ENCODE measurements at regions not wholly inside any gene's neighbourhood (a gene's known extent, or its start where the extent isn't known, plus 50 kb on each side); places are given as distances from the start of the nearest gene placed in this dataset.

DNA sequence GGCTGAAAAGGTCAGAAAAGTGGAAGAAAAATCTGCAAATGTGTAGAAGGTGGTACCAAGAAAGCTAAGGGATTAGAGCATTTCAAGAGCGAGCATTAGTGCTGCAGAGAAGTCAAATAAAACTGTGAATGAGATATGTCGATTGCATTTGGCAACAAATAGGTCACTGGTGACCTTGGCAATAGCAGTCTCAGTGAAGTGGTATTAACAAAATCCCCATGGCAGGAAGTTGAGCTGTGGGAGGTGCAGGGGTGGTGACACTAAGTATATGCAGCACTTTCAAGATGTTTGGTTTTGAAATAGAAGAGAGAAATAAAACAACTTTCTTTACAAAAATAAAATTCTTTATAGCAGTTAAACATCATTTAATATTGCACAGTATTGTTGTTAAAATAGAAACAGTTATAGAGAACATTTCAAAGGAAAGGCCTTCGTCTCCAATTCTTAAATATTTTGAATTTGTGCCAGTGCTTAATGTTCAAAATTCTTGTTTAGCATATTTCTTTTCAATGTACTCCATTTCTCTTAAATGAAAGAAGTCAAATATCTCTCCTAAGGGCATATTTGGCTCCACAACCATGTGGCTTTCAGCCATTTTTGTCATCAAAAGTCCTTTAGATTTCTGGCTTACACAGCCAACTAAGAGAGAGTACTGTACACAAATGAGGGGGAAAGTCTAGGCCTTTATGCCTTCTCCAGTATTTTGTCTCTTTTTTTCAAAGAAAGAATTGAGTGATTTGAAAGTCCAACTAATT is 443.0 kb upstream of the MMADHC start:
- WGBS (ENCODE audit: low lambda C conversion rate): 87% methylated on average over 3 of the region's 3 CpGs
- Histone ChIP-seq H4K20me1 (ENCODE audit: insufficient read depth) (no peaks in the 10 kb centered on the region), H3K4me1 (ENCODE audit: control insufficient read depth in 1 of 2, insufficient read depth in 2 of 2, low read depth in 1 of 2, low read length in 1 of 2) (no peaks in the 10 kb centered on the region; a peak in 1 of 4 replicates), H3K9me3 (no peaks in the 10 kb centered on the region), H3F3A (replicated peaks; ENCODE audit: insufficient read depth) (no peaks in the 10 kb centered on the region), H3K4me3 (ENCODE audit: low read depth in 2 of 2, low read length in 1 of 2) (no peak overlapping the region), H3K9me2 (no peaks in the 10 kb centered on the region), H3K27ac (ENCODE audit: low read depth in 2 of 2, low read length in 1 of 2) (no peak overlapping the region), H3K27me3 (ENCODE audit: insufficient read depth) (no peaks in the 10 kb centered on the region), H3K4me2 (no peak overlapping the region), H3K9ac (no peak overlapping the region), H3K36me3 (replicated peaks in 1 of 2; ENCODE audit: control insufficient read depth in 1 of 2, insufficient read depth in 2 of 2, low read length in 1 of 2) (no peaks in the 10 kb centered on the region), H2AFZ (ENCODE audit: low read depth) (no peak overlapping the region), H3K79me2 (ENCODE audit: insufficient read depth) (no peaks in the 10 kb centered on the region)
- no peak for TF ChIP-seq GATA2 (CRISPR knock-in tag; IDR thresholded peaks at IDR 0.05)
- no peak for TF ChIP-seq GABPA (IDR thresholded peaks at IDR 0.05; ENCODE audit: low read depth)
- no peak for TF ChIP-seq TAF1 (IDR thresholded peaks at IDR 0.05; ENCODE audit: borderline replicate concordance, low read depth, low read length)
- TF ChIP-seq NRF1 (IDR thresholded peaks at IDR 0.05; ENCODE audit: low read depth, low read length): no peak
- no peak for TF ChIP-seq RFX5 (IDR thresholded peaks at IDR 0.05; ENCODE audit: low read length)
- TF ChIP-seq YY1 (IDR thresholded peaks at IDR 0.05; ENCODE audit: low read depth): no peak
- TF ChIP-seq MEF2A (IDR thresholded peaks at IDR 0.05; ENCODE audit: borderline replicate concordance, low read depth): no peak
- TF ChIP-seq IRF3 (IDR thresholded peaks at IDR 0.05; ENCODE audit: low read depth, low read length): no peak
- no peak for TF ChIP-seq TCF12 (IDR thresholded peaks at IDR 0.05)
- no peak for TF ChIP-seq EP300 (IDR thresholded peaks at IDR 0.05; ENCODE audit: borderline replicate concordance in 1 of 2, low read depth in 1 of 2, low read length in 1 of 2)
- TF ChIP-seq JUND (IDR thresholded peaks at IDR 0.05): no peak
- no peak for TF ChIP-seq USF1 (IDR thresholded peaks at IDR 0.05; ENCODE audit: borderline replicate concordance, low read depth)
- no peak for TF ChIP-seq SMC3 (IDR thresholded peaks at IDR 0.05; ENCODE audit: low read depth, low read length)
- no peak for TF ChIP-seq PBX3 (IDR thresholded peaks at IDR 0.05)
- TF ChIP-seq FOXJ3 (CRISPR knock-in tag; IDR thresholded peaks at IDR 0.05): no peak
- DNase-seq: no peak
- ChIA-PET POLR2A (no interaction called here), CTCF (no interaction called here)

DNA sequence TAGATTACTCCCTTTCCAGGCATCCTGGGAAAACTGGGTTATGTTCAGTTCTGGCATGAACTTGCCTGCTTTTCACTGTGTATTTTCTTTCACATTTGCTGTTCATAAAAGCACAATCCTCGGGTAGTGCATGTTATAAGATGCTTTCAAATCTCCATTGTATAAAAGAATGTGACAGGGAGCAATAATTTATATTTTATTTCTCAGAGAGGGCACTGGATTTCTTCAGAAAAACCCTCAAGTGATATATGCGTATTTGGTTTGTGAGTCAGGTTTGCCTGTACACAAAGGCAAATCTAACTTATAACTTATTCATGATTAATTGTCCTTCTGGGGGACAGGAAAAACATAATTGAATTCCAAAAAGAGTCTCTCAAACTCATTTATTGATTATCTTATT is 440.7 kb upstream of the MMADHC start:
- Histone ChIP-seq H3K9me3 (no peaks in the 10 kb centered on the region), H3K79me2 (ENCODE audit: insufficient read depth) (no peaks in the 10 kb centered on the region), H3K27me3 (ENCODE audit: insufficient read depth) (no peaks in the 10 kb centered on the region), H3K4me2 (no peak overlapping the region), H3K4me3 (ENCODE audit: low read depth in 2 of 2, low read length in 1 of 2) (no peak overlapping the region), H3K27ac (ENCODE audit: low read depth in 2 of 2, low read length in 1 of 2) (no peak overlapping the region), H3K36me3 (replicated peaks in 1 of 2; ENCODE audit: control insufficient read depth in 1 of 2, insufficient read depth in 2 of 2, low read length in 1 of 2) (no peaks in the 10 kb centered on the region), H2AFZ (ENCODE audit: low read depth) (no peak overlapping the region), H3K4me1 (ENCODE audit: control insufficient read depth in 1 of 2, insufficient read depth in 2 of 2, low read depth in 1 of 2, low read length in 1 of 2) (no peaks in the 10 kb centered on the region; a peak in 1 of 4 replicates), H3F3A (replicated peaks; ENCODE audit: insufficient read depth) (no peaks in the 10 kb centered on the region), H3K9me2 (no peaks in the 10 kb centered on the region), H3K9ac (no peak overlapping the region), H4K20me1 (ENCODE audit: insufficient read depth) (no peaks in the 10 kb centered on the region)
- ChIA-PET CTCF (interaction anchor here (0.7 to 0.9 kb wide), 2 partner anchors 8 to 287 kb away, joined by 3 read pairs; no protein-coding TSS in a partner anchor), POLR2A (no interaction called here)
- TF ChIP-seq ELF1 (IDR thresholded peaks at IDR 0.05) (no peak), FOXJ3 (CRISPR knock-in tag; IDR thresholded peaks at IDR 0.05) (no peak), SMC3 (IDR thresholded peaks at IDR 0.05; ENCODE audit: low read depth, low read length) (no peak), TAF1 (IDR thresholded peaks at IDR 0.05; ENCODE audit: borderline replicate concordance, low read depth, low read length) (no peak), YY1 (IDR thresholded peaks at IDR 0.05; ENCODE audit: low read depth) (no peak), RCOR1 (IDR thresholded peaks at IDR 0.05; ENCODE audit: low read length) (no peak), IRF3 (IDR thresholded peaks at IDR 0.05; ENCODE audit: low read depth, low read length) (no peak), MAX (IDR thresholded peaks at IDR 0.05; ENCODE audit: low read depth) (no peak), JUND (IDR thresholded peaks at IDR 0.05) (no peak)
- TF ChIP-seq, protein P1, sequence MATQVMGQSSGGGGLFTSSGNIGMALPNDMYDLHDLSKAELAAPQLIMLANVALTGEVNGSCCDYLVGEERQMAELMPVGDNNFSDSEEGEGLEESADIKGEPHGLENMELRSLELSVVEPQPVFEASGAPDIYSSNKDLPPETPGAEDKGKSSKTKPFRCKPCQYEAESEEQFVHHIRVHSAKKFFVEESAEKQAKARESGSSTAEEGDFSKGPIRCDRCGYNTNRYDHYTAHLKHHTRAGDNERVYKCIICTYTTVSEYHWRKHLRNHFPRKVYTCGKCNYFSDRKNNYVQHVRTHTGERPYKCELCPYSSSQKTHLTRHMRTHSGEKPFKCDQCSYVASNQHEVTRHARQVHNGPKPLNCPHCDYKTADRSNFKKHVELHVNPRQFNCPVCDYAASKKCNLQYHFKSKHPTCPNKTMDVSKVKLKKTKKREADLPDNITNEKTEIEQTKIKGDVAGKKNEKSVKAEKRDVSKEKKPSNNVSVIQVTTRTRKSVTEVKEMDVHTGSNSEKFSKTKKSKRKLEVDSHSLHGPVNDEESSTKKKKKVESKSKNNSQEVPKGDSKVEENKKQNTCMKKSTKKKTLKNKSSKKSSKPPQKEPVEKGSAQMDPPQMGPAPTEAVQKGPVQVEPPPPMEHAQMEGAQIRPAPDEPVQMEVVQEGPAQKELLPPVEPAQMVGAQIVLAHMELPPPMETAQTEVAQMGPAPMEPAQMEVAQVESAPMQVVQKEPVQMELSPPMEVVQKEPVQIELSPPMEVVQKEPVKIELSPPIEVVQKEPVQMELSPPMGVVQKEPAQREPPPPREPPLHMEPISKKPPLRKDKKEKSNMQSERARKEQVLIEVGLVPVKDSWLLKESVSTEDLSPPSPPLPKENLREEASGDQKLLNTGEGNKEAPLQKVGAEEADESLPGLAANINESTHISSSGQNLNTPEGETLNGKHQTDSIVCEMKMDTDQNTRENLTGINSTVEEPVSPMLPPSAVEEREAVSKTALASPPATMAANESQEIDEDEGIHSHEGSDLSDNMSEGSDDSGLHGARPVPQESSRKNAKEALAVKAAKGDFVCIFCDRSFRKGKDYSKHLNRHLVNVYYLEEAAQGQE (IDR thresholded peaks at IDR 0.05; ENCODE audit: low read depth, low read length): no peak
- DNase-seq: no peak
- WGBS (ENCODE audit: low lambda C conversion rate): 58% methylated on average over 2 of the region's 2 CpGs
